Pancreas (tissue), 10 donors: ENCODE measurements at regions not wholly inside any gene's neighbourhood (a gene's known extent, or its start where the extent isn't known, plus 50 kb on each side); places are given as distances from the start of the nearest gene placed in this dataset.

Source experiments
- ATAC-seq, 4 donors: fragments of 200-7000 bp; cut with Tn5 transposase; one replicate each; pipeline versions ENCODE4 v1.8.0 to v1.9.1; 2020; ENCODE audit warnings: mild to moderate bottlenecking in 4 of 4, moderate library complexity in 4 of 4
- DNase-seq, 6 donors: peaks; one replicate each; pipeline ENCODE4 v3.0.0-alpha.2; 2020
- FAIRE-seq: peaks from 2 replicates; lab custom pipeline; 2012; peaks lifted over from hg19 to GRCh38; lab: Jason Lieb, UNC
- H3K27ac ChIP-seq, 4 donors: fragments of 200-600 bp; sonication (generic); 1 replicate in 3 of 4; 2 replicates in 1 of 4; pipeline versions ENCODE4 v1.5.0 to v1.8.0; 2020
- H3K27me3 ChIP-seq, 4 donors: fragments of 200-600 bp; one replicate each; pipeline ENCODE4 v1.8.0; 2021
- H3K36me3 ChIP-seq, 3 donors: fragments of 200-600 bp; sonication (generic) in 1 of 3; one replicate each; pipeline versions ENCODE4 v1.5.0 to v1.8.0; 2020 to 2021
- H3K4me1 ChIP-seq, 3 donors: fragments of 200-600 bp; one replicate each; pipeline ENCODE4 v1.8.0; 2021
- H3K4me3 ChIP-seq, 4 donors: fragments of 200-600 bp; sonication (generic) in 2 of 4; one replicate each; pipeline versions ENCODE4 v1.5.0 to v1.8.0; 2020 to 2021
- H3K9me3 ChIP-seq, 4 donors: fragments of 200-600 bp; one replicate each; pipeline ENCODE4 v1.8.0; 2021
- WGBS, 2 donors: extraction: QIAGEN DNeasy Blood & Tissue Kit; methylation state at CpG; one replicate each; pipeline ENCODE4 v1.1.7; 2013; 5-methylcytosine and 5-hydroxymethylcytosine counted together
- intact Hi-C, 3 donors: fragments of 100-400 bp; cut with DNase I; formaldehyde crosslinking; loops; one replicate each; pipeline versions ENCODE4 v1.11.1 to v1.14.2; 2022
- TF ChIP-seq, protein P1 (sequence below), 4 donors: fragments of 200-600 bp; sonication (generic) in 3 of 4; IDR thresholded peaks; one replicate each; pipeline versions ENCODE4 v1.5.0 to v1.8.0; 2021; ENCODE audit warnings: antibody characterized with exemption in 4 of 4
- donor health status: healthy with polysubstance abuse.
- donor health status: DM: no; HTN: no; CAD: no; lungs with moderate emphysema.
- donor health status: DM: no; HTN: no; CAD: no.
- donor health status: control.
- donor health status: control.
- donor health status: Bipolar disorder and iron deficiency.
- donor health status: DM: yes; HTN: yes; CAD: no.
- donor health status: DM: no; HTN: no; CAD: no.
- donor health status: DM: no; HTN: no; CAD: no.
- donor health status: DM: yes; HTN: yes; CAD: no.

DNA sequence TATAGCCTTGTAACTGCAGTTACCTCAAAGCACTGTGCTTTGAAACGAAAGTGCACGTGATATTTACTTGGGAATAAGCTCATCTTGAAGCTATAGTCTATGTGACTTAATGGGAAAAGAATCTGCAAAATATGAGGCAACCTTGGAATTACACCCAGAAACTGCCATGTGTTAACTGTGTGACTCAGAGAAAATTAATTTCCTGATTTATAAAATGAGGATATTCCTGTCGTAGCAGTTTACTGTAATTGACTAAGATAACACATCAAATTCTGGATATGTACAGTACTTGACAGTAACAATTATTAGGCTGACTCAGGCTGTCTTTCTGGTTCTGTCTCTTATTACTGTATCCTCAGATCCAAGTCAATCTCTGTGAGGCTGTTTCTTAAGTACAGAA is 1079.9 kb upstream of the ACO1 start:
- Histone ChIP-seq H3K27ac (no peak overlapping the region), H3K27me3 (peaks cover 0 to 4% (median 0%) of the 10 kb centered on the region in 4 donors), H3K4me1 (peaks cover 0 to 3% (median 0%) of the 10 kb centered on the region in 3 donors), H3K36me3 (no peaks in the 10 kb centered on the region), H3K9me3 (no peaks in the 10 kb centered on the region), H3K4me3 (no peak overlapping the region)
- WGBS, 2 donors = 15 to 26% methylated on average over 3 of the region's 3 CpGs
- FAIRE-seq (no peak), DNase-seq (no peak), ATAC-seq (peak in 2 of 4 donors; percentile 64 to 67)
- intact Hi-C loops = no loop called here
- TF ChIP-seq, protein P1, sequence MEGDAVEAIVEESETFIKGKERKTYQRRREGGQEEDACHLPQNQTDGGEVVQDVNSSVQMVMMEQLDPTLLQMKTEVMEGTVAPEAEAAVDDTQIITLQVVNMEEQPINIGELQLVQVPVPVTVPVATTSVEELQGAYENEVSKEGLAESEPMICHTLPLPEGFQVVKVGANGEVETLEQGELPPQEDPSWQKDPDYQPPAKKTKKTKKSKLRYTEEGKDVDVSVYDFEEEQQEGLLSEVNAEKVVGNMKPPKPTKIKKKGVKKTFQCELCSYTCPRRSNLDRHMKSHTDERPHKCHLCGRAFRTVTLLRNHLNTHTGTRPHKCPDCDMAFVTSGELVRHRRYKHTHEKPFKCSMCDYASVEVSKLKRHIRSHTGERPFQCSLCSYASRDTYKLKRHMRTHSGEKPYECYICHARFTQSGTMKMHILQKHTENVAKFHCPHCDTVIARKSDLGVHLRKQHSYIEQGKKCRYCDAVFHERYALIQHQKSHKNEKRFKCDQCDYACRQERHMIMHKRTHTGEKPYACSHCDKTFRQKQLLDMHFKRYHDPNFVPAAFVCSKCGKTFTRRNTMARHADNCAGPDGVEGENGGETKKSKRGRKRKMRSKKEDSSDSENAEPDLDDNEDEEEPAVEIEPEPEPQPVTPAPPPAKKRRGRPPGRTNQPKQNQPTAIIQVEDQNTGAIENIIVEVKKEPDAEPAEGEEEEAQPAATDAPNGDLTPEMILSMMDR (IDR thresholded peaks at IDR 0.05) = no peak

DNA sequence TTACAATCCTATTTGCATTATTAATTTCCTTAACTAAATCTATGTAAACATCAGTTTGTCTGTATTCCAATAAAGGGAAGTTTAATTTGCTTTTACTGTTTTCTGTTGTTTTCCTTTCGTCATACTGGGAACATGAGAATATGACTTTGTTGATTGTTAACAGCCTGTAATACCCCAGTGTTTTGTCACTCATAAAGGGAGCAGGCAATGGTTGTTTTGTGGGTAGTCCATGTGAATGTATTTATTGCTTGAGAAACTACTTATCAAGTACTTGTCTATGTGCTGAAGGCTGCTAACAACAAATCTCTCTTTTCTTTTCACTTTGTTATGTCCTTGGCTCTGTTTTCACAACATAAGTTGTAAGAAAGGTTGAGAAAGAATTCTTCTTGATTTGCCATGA is 1070.2 kb upstream of the ACO1 start:
- Histone ChIP-seq H3K36me3 (no peaks in the 10 kb centered on the region), H3K4me3 (no peak overlapping the region), H3K9me3 (no peaks in the 10 kb centered on the region), H3K27me3 (no peaks in the 10 kb centered on the region), H3K4me1 (no peaks in the 10 kb centered on the region), H3K27ac (no peak overlapping the region)
- FAIRE-seq (no peak), ATAC-seq (no peak), DNase-seq (no peak)
- TF ChIP-seq, protein P1 (IDR thresholded peaks at IDR 0.05) = no peak
- intact Hi-C loops = no loop called here
- 49% methylated on average over 1 of the region's 1 CpG for WGBS, 2 donors

- FAIRE-seq (no peak), DNase-seq (peak in 2 of 6 donors; percentile 48), ATAC-seq (no peak)
- no peaks in the 10 kb centered on the region for H3K36me3 ChIP-seq
- TF ChIP-seq, protein P1 (IDR thresholded peaks at IDR 0.05) = no peak
- H3K27ac ChIP-seq = no peak overlapping the region
- H3K4me3 ChIP-seq = no peak overlapping the region
- no peaks in the 10 kb centered on the region for H3K4me1 ChIP-seq
- intact Hi-C loops = no loop called here
- no peaks in the 10 kb centered on the region for H3K9me3 ChIP-seq
- no peaks in the 10 kb centered on the region for H3K27me3 ChIP-seq
- WGBS, 2 donors = 79 to 89% methylated on average over 9 of the region's 9 CpGs
Observed at GRCh38 chr9:31320494-31320893, 1063.9 kb upstream of the ACO1 start.

DNA sequence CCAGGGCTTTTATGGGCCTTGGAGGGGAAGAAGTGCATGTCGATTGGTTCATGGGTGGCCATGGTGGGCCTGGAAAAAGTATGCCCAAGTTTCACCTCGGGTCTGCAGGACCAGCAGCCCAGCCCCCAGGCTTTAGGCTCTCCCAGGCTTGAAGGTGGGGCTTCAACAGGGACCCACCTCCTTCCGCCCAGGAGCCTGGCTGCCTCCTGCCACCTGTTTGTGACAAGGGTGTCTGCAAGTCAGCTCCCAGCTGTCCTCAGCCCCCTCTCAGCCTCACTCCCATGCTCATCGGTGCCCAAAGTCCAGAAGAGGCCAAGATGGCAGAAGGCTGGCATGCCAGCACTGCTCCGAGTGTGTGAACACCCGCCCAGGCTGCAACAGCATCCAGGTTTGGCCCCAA is 1063.2 kb upstream of the ACO1 start:
- Histone ChIP-seq H3K36me3 (no peaks in the 10 kb centered on the region), H3K27me3 (no peaks in the 10 kb centered on the region), H3K4me3 (no peak overlapping the region), H3K9me3 (no peaks in the 10 kb centered on the region), H3K27ac (no peak overlapping the region), H3K4me1 (no peaks in the 10 kb centered on the region)
- no peak for ATAC-seq
- TF ChIP-seq, protein P1 (IDR thresholded peaks at IDR 0.05) = no peak
- 57 to 64% methylated on average over 6 of the region's 6 CpGs for WGBS, 2 donors
- FAIRE-seq = no peak
- intact Hi-C loops = no loop called here
- peak in 2 of 6 donors; percentile 45 to 46 for DNase-seq

DNA sequence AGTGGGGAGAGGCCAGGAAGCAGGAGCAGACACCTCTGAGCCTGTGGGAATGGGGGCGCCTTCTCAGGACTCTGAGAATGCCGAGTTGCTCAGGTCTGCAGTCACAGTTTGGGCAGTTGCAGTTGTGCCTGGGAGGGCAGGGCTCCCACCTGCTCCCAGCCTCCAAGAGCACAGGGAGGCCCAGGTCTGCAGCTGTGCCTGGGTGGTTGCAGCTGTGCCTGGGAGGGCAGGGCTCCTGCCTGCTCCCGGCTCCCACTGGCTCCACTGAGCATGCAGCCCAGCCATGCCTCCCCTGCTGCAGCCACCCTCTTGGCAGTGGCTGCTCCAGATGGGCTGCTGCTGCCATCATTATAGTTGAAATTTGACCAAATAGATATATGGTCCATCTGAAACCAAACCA is 1062.8 kb upstream of the ACO1 start:
- FAIRE-seq (no peak), ATAC-seq (no peak), DNase-seq (peak in 2 of 6 donors; percentile 38 to 41)
- H3K9me3 ChIP-seq = no peaks in the 10 kb centered on the region
- no peaks in the 10 kb centered on the region for H3K36me3 ChIP-seq
- H3K27ac ChIP-seq = no peak overlapping the region
- no peaks in the 10 kb centered on the region for H3K4me1 ChIP-seq
- no peak overlapping the region for H3K4me3 ChIP-seq
- TF ChIP-seq, protein P1 (IDR thresholded peaks at IDR 0.05) = no peak
- 67 to 69% methylated on average over 3 of the region's 3 CpGs for WGBS, 2 donors
- intact Hi-C loops = no loop called here
- H3K27me3 ChIP-seq = no peaks in the 10 kb centered on the region
